HL-60 (cell line): ENCODE measurements at regions not wholly inside any gene's neighbourhood (a gene's known extent, or its start where the extent isn't known, plus 50 kb on each side); places are given as distances from the start of the nearest gene placed in this dataset.

Source experiments
- CTCF ChIP-seq: IDR thresholded peaks from one replicate; pipeline ENCODE4 v1.5.1; 2011; ENCODE audit warnings: low read length, control low read depth, inconsistent platforms; ENCODE audit not compliant: insufficient read depth
- GABPA ChIP-seq: IDR thresholded peaks from 2 replicates; pipeline ENCODE4 v1.6.1; 2012; ENCODE audit warnings: low read depth
- POLR2AphosphoS5 ChIP-seq: IDR thresholded peaks from 2 replicates; pipeline ENCODE4 v1.6.1; 2012; ENCODE audit warnings: low read depth
- REST ChIP-seq: IDR thresholded peaks from 2 replicates; pipeline ENCODE4 v1.6.1; 2012; ENCODE audit warnings: low read depth; ENCODE audit not compliant: insufficient replicate concordance
- SPI1 ChIP-seq: IDR thresholded peaks from 2 replicates; pipeline ENCODE4 v1.6.1; 2012; ENCODE audit warnings: low read depth, mild to moderate bottlenecking, borderline replicate concordance

DNA sequence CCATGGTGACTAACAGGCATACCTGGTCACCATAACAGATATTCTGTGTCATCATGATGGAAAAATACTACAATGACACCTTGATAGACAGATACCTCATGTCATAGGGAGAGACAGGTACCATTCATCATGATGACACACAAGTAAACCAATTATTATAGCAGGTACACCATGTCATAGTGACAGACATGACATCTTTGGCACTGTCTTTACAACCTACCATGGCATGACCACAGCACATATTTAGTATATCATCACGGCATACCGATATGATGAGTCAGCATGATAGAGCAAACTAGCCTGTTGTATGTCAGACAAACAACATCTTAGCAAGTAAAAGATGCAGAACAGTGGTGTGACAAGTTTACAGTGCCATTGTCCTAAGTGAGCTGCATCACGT is 101.3 kb upstream of the KLHL29 start:
- TF ChIP-seq CTCF = no peak
- TF ChIP-seq POLR2AphosphoS5 = no peak
- TF ChIP-seq REST = no peak
- no peak for TF ChIP-seq SPI1
- no peak for TF ChIP-seq GABPA
